SJSA1 (cell line): ENCODE measurements at regions not wholly inside any gene's neighbourhood (a gene's known extent, or its start where the extent isn't known, plus 50 kb on each side); places are given as distances from the start of the nearest gene placed in this dataset.

Experiments used
- DNase-seq, 2 experiments: peaks; one replicate each; pipeline ENCODE4 v3.0.0-alpha.2; 2015 to 2020; ENCODE audit warnings: low spot score in 2 of 2, low read depth in 1 of 2
- H3K27ac ChIP-seq: fragments of 250-450 bp; sonication (Bioruptor Pico); 2 replicates; pipeline ENCODE4 v1.5.1; 2020; ENCODE audit warnings: mild to moderate bottlenecking, moderate library complexity
- H3K27me3 ChIP-seq: fragments of 250-450 bp; sonication (Bioruptor Pico); replicated peaks from 2 replicates; pipeline ENCODE4 v1.5.1; 2020; ENCODE audit warnings: mild to moderate bottlenecking, moderate library complexity
- H3K36me3 ChIP-seq: fragments of 250-450 bp; sonication (Bioruptor Pico); 2 replicates; pipeline ENCODE4 v1.5.1; 2020; ENCODE audit warnings: mild to moderate bottlenecking
- H3K4me1 ChIP-seq: fragments of 250-450 bp; sonication (Bioruptor Pico); replicated peaks from 2 replicates; pipeline ENCODE4 v1.6.1; 2021; ENCODE audit warnings: mild to moderate bottlenecking
- H3K4me3 ChIP-seq: fragments of 250-450 bp; sonication (Bioruptor Pico); 2 replicates; pipeline ENCODE4 v1.5.1; 2020; ENCODE audit warnings: mild to moderate bottlenecking
- H3K9me3 ChIP-seq: fragments of 250-450 bp; sonication (Bioruptor Pico); replicated peaks from 2 replicates; pipeline ENCODE4 v1.5.1; 2020; ENCODE audit warnings: mild to moderate bottlenecking

DNA sequence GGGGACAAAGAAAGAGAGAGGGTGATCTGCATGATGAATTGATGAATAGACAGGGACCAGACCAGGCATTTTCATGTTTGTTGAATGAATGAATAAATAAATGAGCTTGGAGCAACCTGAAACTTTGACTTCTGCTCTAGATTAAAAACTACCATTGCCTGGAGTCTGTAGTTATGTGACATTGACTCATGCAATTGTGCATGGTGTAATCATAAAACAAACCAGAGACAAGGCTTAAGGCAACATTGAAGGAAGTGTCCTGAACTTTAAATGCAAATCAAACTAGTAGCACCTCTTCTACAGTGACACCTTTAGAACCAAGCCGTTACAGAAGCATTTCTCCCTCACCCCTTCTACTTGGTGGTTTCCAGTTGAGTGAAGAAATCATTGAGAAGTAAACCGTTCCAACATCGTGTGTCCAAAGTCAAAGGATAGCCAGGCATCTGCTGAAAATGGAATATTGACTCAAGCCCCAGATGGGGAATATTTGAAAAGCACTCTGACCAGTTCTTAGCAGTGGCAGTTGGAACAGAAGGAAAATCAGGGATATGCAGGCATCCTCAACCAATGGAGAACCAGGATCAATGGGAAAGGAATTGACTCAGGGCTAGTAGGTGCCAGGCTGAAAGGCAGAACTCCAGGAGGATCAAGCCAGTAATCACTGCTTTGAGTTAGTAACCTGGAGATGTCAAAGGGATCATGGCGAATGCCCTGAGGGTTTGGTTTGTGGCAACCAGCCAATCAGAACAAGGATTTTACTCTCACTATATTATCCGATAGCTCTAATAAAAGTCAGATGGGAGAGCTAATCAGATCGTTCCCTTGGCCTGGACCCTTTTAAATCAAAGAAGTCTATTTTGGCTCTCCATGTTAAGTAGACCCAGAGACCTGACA, 171.2 kb upstream of the TSHZ2 start:
- no peak for DNase-seq
- Histone ChIP-seq H3K27ac (no peak overlapping the region), H3K27me3 (0 out of 2 replicates have a peak, but pooled peaks cover 6% of the 10 kb centered on the region), H3K4me1 (no peaks in the 10 kb centered on the region), H3K36me3 (no peaks in the 10 kb centered on the region), H3K9me3 (no peaks in the 10 kb centered on the region), H3K4me3 (no peak overlapping the region)

- no peaks in the 10 kb centered on the region for H3K27me3 ChIP-seq
- H3K4me3 ChIP-seq: no peak overlapping the region
- H3K27ac ChIP-seq: no peak overlapping the region
- H3K36me3 ChIP-seq: no peaks in the 10 kb centered on the region
- H3K4me1 ChIP-seq: no peaks in the 10 kb centered on the region
- H3K9me3 ChIP-seq: no peaks in the 10 kb centered on the region
- no peak for DNase-seq
Observed at GRCh38 chr20:52799130-52799529, 173.0 kb upstream of the TSHZ2 start.

DNA sequence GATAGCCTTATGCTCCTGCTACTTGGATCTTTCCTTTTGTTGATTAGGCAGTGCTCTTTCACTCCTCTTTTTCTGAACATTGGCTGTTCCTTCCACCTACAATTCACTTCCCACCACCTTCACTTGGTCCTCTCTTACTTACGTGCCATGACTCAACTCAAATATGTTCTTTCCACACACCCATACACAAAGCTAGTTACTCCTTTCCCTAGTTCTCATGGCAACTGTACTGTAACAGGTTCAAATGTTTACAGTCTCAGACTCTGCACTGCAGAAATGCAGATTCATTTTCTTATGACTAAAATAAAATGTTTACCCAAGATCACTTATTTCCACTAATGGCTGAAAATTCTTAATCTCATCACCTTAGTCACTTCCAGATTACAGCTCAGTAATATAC, 174.0 kb upstream of the TSHZ2 start:
- H3K4me3 ChIP-seq: no peak overlapping the region
- DNase-seq: no peak
- no peak overlapping the region for H3K27ac ChIP-seq
- no peaks in the 10 kb centered on the region for H3K27me3 ChIP-seq
- H3K36me3 ChIP-seq: no peaks in the 10 kb centered on the region
- H3K4me1 ChIP-seq: no peaks in the 10 kb centered on the region
- H3K9me3 ChIP-seq: no peaks in the 10 kb centered on the region

- H3K4me3 ChIP-seq: no peak overlapping the region
- no peaks in the 10 kb centered on the region for H3K9me3 ChIP-seq
- H3K4me1 ChIP-seq: no peaks in the 10 kb centered on the region
- H3K27me3 ChIP-seq: no peaks in the 10 kb centered on the region; the same call in 1 of the 2 replicates
- H3K36me3 ChIP-seq: no peaks in the 10 kb centered on the region
- DNase-seq: no peak
- H3K27ac ChIP-seq: no peak overlapping the region
Observed at GRCh38 chr20:52794853-52795252, 177.3 kb upstream of the TSHZ2 start.

DNA sequence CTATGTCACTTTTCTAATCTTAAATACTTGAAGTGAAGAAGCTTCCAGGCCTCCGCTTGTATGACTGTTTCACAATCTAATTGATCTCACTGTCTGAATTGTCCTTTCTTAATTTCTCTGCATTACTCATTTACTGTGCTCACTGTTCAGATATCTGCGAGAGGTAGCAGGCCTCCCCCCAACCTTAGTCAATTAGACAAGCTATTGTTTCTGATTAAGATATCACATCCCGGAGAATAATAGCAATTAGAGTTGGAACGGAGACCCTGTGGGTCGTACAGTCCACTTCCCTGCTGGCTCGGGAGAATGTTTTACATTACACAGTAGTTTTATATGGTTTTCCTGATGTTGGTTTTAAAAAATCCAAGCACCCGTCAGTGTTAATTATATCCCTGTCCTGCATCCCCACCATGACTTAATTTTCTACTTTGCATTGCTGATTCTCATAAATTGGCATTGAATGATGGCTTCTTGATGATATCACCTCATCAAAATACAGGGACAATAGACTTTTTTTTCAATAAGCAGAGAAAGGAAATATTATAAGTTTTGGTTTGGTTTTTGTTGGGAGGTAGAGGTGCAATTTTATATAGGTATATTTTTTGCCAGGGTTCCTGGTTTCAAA, 178.7 kb upstream of the TSHZ2 start:
- no peak for DNase-seq
- H3K4me3 ChIP-seq: no peak overlapping the region
- no peaks in the 10 kb centered on the region; the same call in 1 of the 2 replicates for H3K27me3 ChIP-seq
- H3K9me3 ChIP-seq: no peaks in the 10 kb centered on the region
- H3K27ac ChIP-seq: no peak overlapping the region
- H3K4me1 ChIP-seq: no peaks in the 10 kb centered on the region
- H3K36me3 ChIP-seq: no peaks in the 10 kb centered on the region

DNA sequence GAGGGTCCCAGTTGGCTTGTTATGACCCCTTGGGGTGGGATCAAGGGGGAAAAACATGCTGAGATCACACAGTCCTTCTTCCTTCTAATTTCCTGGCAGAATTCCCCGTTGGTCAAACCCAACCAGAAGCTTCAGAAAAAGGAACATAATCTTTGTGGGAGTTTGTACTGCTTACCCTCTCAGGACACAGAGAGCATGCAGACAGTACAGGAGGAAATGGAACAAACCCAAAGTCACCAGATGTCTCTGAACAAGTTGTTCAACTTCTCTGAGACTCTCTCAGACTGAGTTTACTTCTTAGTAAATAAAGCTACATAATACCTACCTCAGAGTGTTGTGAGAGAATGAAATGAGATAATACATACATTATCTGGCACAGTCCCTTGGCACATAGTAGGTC, 181.1 kb upstream of the TSHZ2 start:
- no peak for DNase-seq
- H3K9me3 ChIP-seq: no peaks in the 10 kb centered on the region

DNA sequence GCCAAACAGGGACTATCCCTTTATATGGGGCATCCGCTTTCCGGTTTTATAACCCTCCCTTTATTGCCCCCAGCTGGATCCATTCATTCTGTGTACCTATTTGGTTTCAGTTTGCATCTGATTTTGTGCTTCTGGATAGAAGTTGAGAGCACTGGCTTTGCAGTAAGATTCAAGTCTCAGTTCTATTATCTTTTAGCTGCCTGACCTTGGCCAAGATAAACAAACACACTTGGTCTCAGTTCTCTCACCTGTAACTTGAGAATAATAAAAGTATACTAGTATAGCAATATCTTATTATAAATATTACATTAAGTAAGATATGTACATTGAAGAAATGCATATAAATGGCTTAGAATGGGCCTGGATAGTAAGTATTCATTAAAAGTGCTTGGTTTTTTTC, 182.4 kb upstream of the TSHZ2 start:
- Histone ChIP-seq H3K4me1 (no peaks in the 10 kb centered on the region), H3K4me3 (no peak overlapping the region), H3K27me3 (no peaks in the 10 kb centered on the region; the same call in 1 of the 2 replicates), H3K27ac (no peak overlapping the region), H3K36me3 (no peaks in the 10 kb centered on the region), H3K9me3 (no peaks in the 10 kb centered on the region)
- no peak for DNase-seq

More for the DNA sequence above, 181.1 kb upstream of the TSHZ2 start:
- Histone ChIP-seq H3K27me3 (no peaks in the 10 kb centered on the region; the same call in 1 of the 2 replicates), H3K27ac (no peak overlapping the region), H3K36me3 (no peaks in the 10 kb centered on the region), H3K4me3 (no peak overlapping the region), H3K4me1 (no peaks in the 10 kb centered on the region)

- no peaks in the 10 kb centered on the region for H3K36me3 ChIP-seq
- H3K27ac ChIP-seq: no peak overlapping the region
- H3K9me3 ChIP-seq: no peaks in the 10 kb centered on the region
- H3K27me3 ChIP-seq: no peaks in the 10 kb centered on the region; the same call in 1 of the 2 replicates
- H3K4me1 ChIP-seq: no peaks in the 10 kb centered on the region
- no peak for DNase-seq
- no peak overlapping the region for H3K4me3 ChIP-seq
Observed at GRCh38 chr20:52787962-52788361, 184.2 kb upstream of the TSHZ2 start.

DNA sequence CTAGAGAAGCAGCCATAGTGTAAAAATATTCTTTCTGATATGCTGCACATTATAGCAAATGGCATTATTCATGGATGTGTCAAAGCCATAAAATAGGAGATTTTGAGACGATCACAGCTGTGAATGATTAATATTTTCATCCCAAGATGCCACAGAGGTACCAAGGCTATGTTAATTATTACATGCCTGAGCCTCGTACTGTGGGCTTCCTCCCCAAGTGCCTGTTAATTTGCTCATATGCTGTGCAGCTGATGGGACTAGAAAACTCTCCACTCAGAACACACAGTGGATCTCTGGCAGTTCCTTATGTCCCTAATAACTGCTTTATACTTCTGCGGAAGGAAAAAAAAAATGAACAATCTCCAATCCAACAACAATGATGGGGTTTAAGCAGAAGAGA, 184.9 kb upstream of the TSHZ2 start:
- no peaks in the 10 kb centered on the region for H3K36me3 ChIP-seq
- no peak overlapping the region for H3K4me3 ChIP-seq
- no peak overlapping the region for H3K27ac ChIP-seq
- no peaks in the 10 kb centered on the region for H3K9me3 ChIP-seq
- DNase-seq: no peak
- H3K4me1 ChIP-seq: no peaks in the 10 kb centered on the region
- H3K27me3 ChIP-seq: no peaks in the 10 kb centered on the region; the same call in 1 of the 2 replicates

DNA sequence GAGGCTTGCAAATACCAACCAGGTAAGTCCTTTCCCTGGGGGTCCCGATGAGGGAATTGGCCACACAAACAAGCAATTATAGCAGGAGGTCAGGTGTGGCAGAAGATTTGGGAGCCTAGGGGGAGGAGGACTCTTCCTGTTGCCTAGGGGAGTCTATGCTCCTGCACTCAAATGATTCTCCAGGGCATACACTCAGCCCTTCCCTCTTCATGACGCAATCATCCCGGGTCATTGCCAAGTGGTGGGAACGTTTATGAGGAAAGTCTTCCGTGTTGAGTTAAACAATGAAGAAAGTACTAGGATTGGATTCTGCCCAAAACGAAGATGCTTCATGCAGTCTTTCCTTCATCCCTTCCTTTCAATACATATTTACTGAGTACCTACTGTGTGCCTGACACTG, 186.5 kb upstream of the TSHZ2 start:
- Histone ChIP-seq H3K36me3 (no peaks in the 10 kb centered on the region), H3K4me1 (no peaks in the 10 kb centered on the region), H3K4me3 (no peak overlapping the region), H3K27ac (no peak overlapping the region), H3K27me3 (no peaks in the 10 kb centered on the region), H3K9me3 (no peaks in the 10 kb centered on the region)
- no peak for DNase-seq

- Histone ChIP-seq H3K4me3 (no peak overlapping the region), H3K27ac (no peak overlapping the region), H3K9me3 (no peaks in the 10 kb centered on the region), H3K36me3 (no peaks in the 10 kb centered on the region), H3K27me3 (no peaks in the 10 kb centered on the region), H3K4me1 (no peaks in the 10 kb centered on the region)
- DNase-seq: no peak
Observed at GRCh38 chr20:52783769-52784168, 188.4 kb upstream of the TSHZ2 start.

DNA sequence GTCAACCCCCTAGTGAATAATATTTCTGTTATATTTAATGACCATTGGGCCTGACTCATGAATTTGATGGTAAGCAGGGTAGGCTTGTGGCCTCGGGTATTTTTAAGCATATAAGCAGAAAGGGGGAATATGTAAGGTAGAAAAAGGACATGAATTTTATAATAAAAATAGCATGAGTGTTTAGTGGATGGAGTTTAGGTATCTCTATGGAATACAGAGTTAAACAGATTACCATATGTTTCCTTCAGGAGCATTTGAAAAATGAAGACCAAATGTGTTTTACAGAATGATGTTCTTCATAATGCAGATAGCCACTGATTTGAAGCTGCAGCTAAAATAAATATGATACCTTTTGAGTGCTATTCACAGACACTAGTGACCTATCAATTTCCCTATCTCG, 191.7 kb upstream of the TSHZ2 start:
- Histone ChIP-seq H3K36me3 (no peaks in the 10 kb centered on the region), H3K4me1 (no peaks in the 10 kb centered on the region), H3K27me3 (no peaks in the 10 kb centered on the region; the same call in 1 of the 2 replicates), H3K4me3 (no peak overlapping the region), H3K9me3 (no peaks in the 10 kb centered on the region), H3K27ac (no peak overlapping the region)
- no peak for DNase-seq

DNA sequence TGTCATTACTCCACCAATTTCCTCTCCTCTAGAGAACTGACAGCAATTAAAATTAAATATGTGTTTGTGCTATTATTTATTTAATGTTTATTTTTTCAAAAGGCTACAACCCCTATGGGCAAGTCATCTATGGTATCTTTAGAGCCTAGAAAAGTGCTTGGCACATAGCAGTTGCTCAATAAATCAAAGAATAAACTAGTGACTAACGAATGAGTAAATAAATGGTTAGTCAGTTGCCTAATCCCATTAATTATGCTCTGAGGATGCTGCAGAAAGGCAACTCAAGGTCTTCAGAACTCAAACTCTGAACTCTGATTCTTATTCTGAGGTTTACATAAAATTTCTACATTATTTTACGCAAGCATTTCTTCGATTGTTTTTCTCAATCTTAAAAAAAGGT, 193.0 kb upstream of the TSHZ2 start:
- H3K27ac ChIP-seq: no peak overlapping the region
- no peak for DNase-seq
- H3K36me3 ChIP-seq: no peaks in the 10 kb centered on the region
- H3K4me1 ChIP-seq: no peaks in the 10 kb centered on the region
- no peaks in the 10 kb centered on the region for H3K9me3 ChIP-seq
- H3K27me3 ChIP-seq: no peaks in the 10 kb centered on the region; the same call in 1 of the 2 replicates
- no peak overlapping the region for H3K4me3 ChIP-seq

GRCh38 chr20:52777171-52777570, 195.0 kb upstream of the TSHZ2 start:
- H3K4me3 ChIP-seq: no peak overlapping the region
- H3K36me3 ChIP-seq: no peaks in the 10 kb centered on the region
- no peaks in the 10 kb centered on the region for H3K9me3 ChIP-seq
- H3K27me3 ChIP-seq: no peaks in the 10 kb centered on the region; the same call in 1 of the 2 replicates
- H3K27ac ChIP-seq: no peak overlapping the region
- no peaks in the 10 kb centered on the region for H3K4me1 ChIP-seq
- DNase-seq: no peak
